NT2/D1 (cell line): ENCODE measurements at regions not wholly inside any gene's neighbourhood (a gene's known extent, or its start where the extent isn't known, plus 50 kb on each side); places are given as distances from the start of the nearest gene placed in this dataset.

Source experiments
- DNase-seq: peaks from one replicate; pipeline ENCODE4 v3.0.0-alpha.2; 2011; ENCODE audit warnings: low read depth, low spot score
- H3K27me3 ChIP-seq: 2 replicates; pipeline ENCODE4 v1.6.0; 2011; ENCODE audit warnings: mild to moderate bottlenecking; ENCODE audit not compliant: insufficient read length, insufficient read depth
- H3K36me3 ChIP-seq: 2 replicates; pipeline ENCODE4 v1.6.1; 2011; ENCODE audit warnings: mild to moderate bottlenecking, low read length, mixed read lengths; ENCODE audit not compliant: insufficient read depth, insufficient read length
- H3K4me1 ChIP-seq: 2 replicates; pipeline ENCODE4 v1.5.1; 2011; ENCODE audit not compliant: insufficient read depth, insufficient read length
- H3K4me3 ChIP-seq: 2 replicates; pipeline ENCODE4 v1.5.1; 2011; ENCODE audit warnings: low read depth; ENCODE audit not compliant: insufficient read length
- H3K9ac ChIP-seq: 2 replicates; pipeline ENCODE4 v1.6.0; 2011; ENCODE audit warnings: low read depth; ENCODE audit not compliant: insufficient read length
- H3K9me3 ChIP-seq: 2 replicates; pipeline ENCODE4 v1.5.1; 2011; ENCODE audit warnings: mild to moderate bottlenecking, low read length; ENCODE audit not compliant: insufficient read depth
- SUZ12 ChIP-seq: IDR thresholded peaks from 2 replicates; pipeline ENCODE4 v1.6.1; 2011; ENCODE audit not compliant: insufficient read length, insufficient read depth; ENCODE audit errors: extremely low read depth
- YY1 ChIP-seq: IDR thresholded peaks from 2 replicates; pipeline ENCODE4 v1.6.1; 2011; ENCODE audit not compliant: insufficient read length, insufficient read depth
- ZNF274 ChIP-seq: IDR thresholded peaks from 2 replicates; pipeline ENCODE4 v1.6.1; 2011; ENCODE audit warnings: mild to moderate bottlenecking, low read depth, low read length

DNA sequence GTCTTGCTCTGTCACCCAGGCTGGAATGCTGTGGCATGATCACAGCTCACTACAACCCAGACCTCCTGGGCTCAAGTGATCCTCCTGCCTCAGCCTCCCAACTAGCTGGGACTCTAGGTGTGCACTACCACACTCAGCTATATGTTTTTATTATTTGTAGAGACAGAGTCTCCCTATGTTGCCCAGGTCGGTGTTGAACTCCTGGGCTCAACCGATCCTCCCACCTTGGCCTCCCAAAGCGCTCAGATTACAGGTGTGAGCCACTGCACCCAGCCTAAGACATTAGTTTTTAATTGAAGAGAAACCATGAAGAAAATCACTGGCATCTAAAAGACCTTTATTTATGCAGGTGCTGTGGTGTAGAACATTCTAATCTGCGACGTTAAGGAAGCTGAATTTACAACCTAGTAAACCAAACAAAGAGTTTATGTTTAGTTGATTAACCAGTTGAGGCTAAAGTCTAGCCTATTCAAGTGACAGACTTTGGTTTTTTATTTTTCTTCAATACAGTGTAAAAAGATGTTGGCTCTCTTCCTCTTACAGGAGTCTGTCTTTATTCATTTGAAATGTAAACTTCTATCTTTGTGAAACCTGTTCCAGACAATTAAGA lies 52.5 kb upstream of the NBL1 start:
- no peak for TF ChIP-seq YY1
- no peaks in the 10 kb centered on the region for H3K27me3 ChIP-seq
- no peaks in the 10 kb centered on the region for H3K4me1 ChIP-seq
- H3K36me3 ChIP-seq, result no peaks in the 10 kb centered on the region
- no peak overlapping the region for H3K4me3 ChIP-seq
- H3K9me3 ChIP-seq, result no peaks in the 10 kb centered on the region
- H3K9ac ChIP-seq, result no peak overlapping the region
- no peak for DNase-seq

DNA sequence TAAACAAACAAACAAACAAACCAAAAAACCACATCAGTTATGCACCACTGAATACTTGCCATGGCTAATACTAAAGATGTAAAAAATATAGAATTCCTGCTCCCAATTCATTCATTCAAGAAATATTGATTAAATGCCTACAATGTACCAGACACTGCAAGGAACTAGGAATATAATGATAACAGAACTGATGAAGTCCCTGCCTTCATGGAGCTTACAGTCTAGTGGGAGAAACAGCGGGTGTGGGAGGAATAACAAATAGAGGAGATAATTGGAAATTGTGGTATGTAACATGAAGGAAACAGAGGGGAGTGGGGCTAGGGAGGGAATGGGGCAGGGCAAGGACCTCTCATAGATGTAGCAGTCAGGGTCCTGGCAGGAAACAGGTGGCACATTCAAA lies 58.6 kb upstream of the NBL1 start:
- H3K4me1 ChIP-seq, result no peaks in the 10 kb centered on the region
- DNase-seq, result no peak
- TF ChIP-seq ZNF274, result no peak
- TF ChIP-seq YY1, result no peak
- no peak for TF ChIP-seq SUZ12
- H3K4me3 ChIP-seq, result no peak overlapping the region
- H3K36me3 ChIP-seq, result no peaks in the 10 kb centered on the region
- H3K27me3 ChIP-seq, result no peaks in the 10 kb centered on the region
- H3K9ac ChIP-seq, result no peak overlapping the region
- H3K9me3 ChIP-seq, result no peaks in the 10 kb centered on the region

DNA sequence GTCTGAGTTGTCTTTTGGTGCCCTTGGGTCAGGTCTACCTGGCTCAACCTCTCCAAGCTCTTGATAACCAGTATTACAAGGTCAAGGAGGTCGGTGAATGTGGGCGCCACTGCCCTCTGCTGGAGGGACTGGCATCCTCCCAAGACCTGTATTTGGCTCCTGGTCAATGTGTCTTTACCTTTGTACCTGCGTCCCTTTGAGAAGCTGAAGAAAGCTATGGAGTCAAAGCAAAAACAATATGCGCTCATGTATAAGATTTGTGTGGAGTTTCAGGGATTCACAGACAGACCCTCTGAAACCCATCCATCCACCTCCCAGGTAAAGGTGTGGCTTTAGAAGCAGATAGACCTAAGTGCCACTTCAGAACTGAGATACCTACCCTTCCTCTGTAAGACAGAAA lies 61.8 kb upstream of the NBL1 start:
- H3K9ac ChIP-seq, result no peak overlapping the region
- no peaks in the 10 kb centered on the region for H3K9me3 ChIP-seq
- H3K36me3 ChIP-seq, result no peaks in the 10 kb centered on the region
- H3K4me1 ChIP-seq, result no peaks in the 10 kb centered on the region
- H3K4me3 ChIP-seq, result no peak overlapping the region
- DNase-seq, result peak; percentile 46
- no peaks in the 10 kb centered on the region for H3K27me3 ChIP-seq
- TF ChIP-seq SUZ12 (no peak), YY1 (no peak), ZNF274 (no peak)

DNA sequence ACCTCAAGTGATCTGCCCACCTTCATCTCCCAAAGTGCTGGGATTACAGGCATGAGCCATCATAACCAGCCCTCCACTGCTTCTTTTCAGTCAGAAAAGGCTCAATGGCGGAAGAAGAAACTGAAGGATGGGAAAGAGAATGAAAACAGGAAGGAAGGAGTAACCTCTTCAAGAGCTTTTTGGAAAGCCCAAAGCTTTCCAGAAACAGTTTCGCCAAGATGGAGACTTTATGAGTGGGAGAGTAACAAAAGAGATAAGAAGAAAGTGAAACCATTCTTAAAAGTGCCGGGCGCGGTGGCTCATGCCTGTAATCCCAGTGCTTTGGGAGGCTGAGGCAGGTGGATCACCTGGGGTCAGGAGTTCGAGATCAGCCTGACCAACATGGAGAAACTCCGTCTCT lies 62.7 kb upstream of the NBL1 start:
- H3K4me3 ChIP-seq, result no peak overlapping the region
- no peaks in the 10 kb centered on the region for H3K9me3 ChIP-seq
- H3K9ac ChIP-seq, result no peak overlapping the region
- TF ChIP-seq ZNF274 (no peak), SUZ12 (no peak), YY1 (no peak)
- no peaks in the 10 kb centered on the region for H3K27me3 ChIP-seq
- H3K36me3 ChIP-seq, result no peaks in the 10 kb centered on the region
- no peaks in the 10 kb centered on the region for H3K4me1 ChIP-seq
- no peak for DNase-seq

DNA sequence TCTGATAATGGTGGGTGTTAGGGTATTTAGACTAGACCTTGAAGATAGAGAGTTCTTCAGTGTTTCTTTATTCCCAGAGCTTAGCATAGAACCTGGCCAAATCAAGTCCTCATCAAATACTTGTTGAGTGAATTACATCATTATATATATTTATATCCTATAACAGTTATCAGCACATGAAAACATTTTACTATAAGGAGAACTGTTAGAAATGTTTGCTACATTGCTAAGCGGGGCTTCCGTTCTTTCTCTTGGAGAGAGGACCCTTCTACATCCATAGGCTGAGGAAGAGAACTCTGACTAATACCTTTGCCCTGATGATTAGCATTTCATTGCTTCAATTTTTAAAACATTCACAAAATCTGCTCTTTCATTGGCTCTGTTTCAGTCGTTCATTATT lies 66.5 kb upstream of the NBL1 start:
- Histone ChIP-seq H3K4me1 (no peaks in the 10 kb centered on the region), H3K9me3 (no peaks in the 10 kb centered on the region), H3K27me3 (no peaks in the 10 kb centered on the region), H3K4me3 (no peak overlapping the region), H3K9ac (no peak overlapping the region), H3K36me3 (no peaks in the 10 kb centered on the region)
- no peak for TF ChIP-seq ZNF274
- no peak for TF ChIP-seq SUZ12
- no peak for TF ChIP-seq YY1
- DNase-seq, result no peak

DNA sequence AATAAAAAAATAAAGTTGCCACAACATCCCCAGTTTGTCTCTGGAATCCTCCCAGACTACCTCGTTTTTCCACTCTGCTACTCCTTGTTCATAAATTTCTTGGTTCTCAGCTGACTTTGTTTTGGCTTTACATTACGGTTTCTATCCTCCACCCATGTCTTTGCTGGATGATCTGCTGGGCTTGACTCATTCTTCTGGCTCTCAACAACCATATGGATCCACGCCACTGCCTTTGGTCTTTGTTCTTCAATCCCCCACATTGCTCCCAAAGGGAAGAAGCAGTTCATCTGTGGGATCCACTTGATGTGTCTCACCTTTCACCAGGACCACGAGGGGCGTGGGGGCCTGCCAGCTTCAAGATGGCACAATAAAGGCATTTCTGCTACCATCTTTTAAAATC lies 67.1 kb upstream of the NBL1 start:
- no peaks in the 10 kb centered on the region for H3K27me3 ChIP-seq
- no peak overlapping the region for H3K9ac ChIP-seq
- no peak overlapping the region for H3K4me3 ChIP-seq
- no peaks in the 10 kb centered on the region for H3K4me1 ChIP-seq
- no peak for DNase-seq
- no peak for TF ChIP-seq YY1
- no peak for TF ChIP-seq ZNF274
- TF ChIP-seq SUZ12, result no peak
- no peaks in the 10 kb centered on the region for H3K9me3 ChIP-seq
- no peaks in the 10 kb centered on the region for H3K36me3 ChIP-seq

DNA sequence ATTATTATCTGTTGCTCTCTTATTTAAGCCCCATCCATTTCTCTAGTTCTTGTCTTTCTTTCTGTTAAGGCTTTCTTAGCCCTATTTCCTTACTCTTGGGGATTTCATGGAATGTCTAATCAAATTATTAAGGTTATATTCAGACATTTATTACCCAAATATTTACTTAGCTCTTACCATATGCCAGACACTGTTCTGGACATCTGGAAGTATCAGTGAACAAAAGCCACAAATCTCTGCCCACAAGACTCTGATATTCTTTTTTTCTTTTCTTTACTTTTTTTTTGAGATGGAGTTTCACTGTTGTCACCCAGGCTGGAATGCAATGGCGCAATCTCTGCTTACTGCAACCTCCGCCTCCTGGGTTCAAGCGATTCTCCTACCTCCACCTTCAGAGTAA lies 74.3 kb upstream of the NBL1 start:
- no peaks in the 10 kb centered on the region for H3K36me3 ChIP-seq
- no peaks in the 10 kb centered on the region for H3K9me3 ChIP-seq
- no peak for DNase-seq
- H3K9ac ChIP-seq, result no peak overlapping the region
- H3K4me3 ChIP-seq, result no peak overlapping the region
- TF ChIP-seq ZNF274 (no peak), SUZ12 (no peak), YY1 (no peak)
- no peaks in the 10 kb centered on the region for H3K27me3 ChIP-seq
- no peaks in the 10 kb centered on the region for H3K4me1 ChIP-seq

DNA sequence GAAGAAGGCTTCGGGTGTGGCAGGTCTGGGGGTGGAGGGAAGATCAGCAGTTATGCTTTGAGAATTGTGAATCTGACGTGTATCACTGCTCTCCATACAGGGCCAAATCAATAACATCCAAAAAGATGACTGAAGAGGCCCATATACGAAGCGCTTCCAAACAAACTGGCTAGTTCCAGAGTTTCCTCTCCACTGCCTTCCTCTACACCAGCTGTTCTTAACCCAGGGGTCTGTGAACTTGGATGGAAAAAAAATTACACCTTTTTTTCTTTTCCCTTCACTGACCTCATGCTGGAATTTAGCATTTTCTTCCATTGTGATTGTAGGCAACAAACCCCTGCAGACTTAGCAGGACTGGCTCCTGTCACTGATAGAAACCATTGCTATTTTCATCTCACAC lies 77.1 kb upstream of the NBL1 start:
- Histone ChIP-seq H3K36me3 (no peaks in the 10 kb centered on the region), H3K27me3 (no peaks in the 10 kb centered on the region), H3K9me3 (no peaks in the 10 kb centered on the region), H3K9ac (no peak overlapping the region), H3K4me3 (no peak overlapping the region), H3K4me1 (no peaks in the 10 kb centered on the region)
- TF ChIP-seq SUZ12, result no peak
- no peak for TF ChIP-seq ZNF274
- no peak for TF ChIP-seq YY1
- no peak for DNase-seq
